ENCODE measurements at regions not wholly inside any gene's neighbourhood (a gene's known extent, or its start where the extent isn't known, plus 50 kb on each side); places are given as distances from the start of the nearest gene placed in this dataset.
"Not testable (repeated sequence)": the region's sequence is repeated elsewhere in the genome, so short reads cannot be mapped to it uniquely, and the experiment has no call there.

- H3K36me3 Mint-ChIP-seq (ENCODE audit: insufficient read depth, unreplicated experiment); DNase-seq; H3K9me3 Mint-ChIP-seq (ENCODE audit: low read depth, unreplicated experiment); H3K4me1 Mint-ChIP-seq (ENCODE audit: low read depth, unreplicated experiment); H3K4me3 Mint-ChIP-seq (ENCODE audit: low read depth, unreplicated experiment); BruUV-seq (replicated peaks); CTCF ChIA-PET; H3K27ac Mint-ChIP-seq (ENCODE audit: unreplicated experiment); H3K27me3 Mint-ChIP-seq (ENCODE audit: unreplicated experiment); intact Hi-C loops (cut with micrococcal nuclease; ENCODE audit: unreplicated experiment): not testable (repeated sequence)
Observed at GRCh38 chr22:11017108-11017507, 4510.9 kb upstream of the OR11H1 start.

GRCh38 chr22:11020522-11020921, 4507.5 kb upstream of the OR11H1 start:
- H3K4me1 Mint-ChIP-seq (ENCODE audit: low read depth, unreplicated experiment); H3K27me3 Mint-ChIP-seq (ENCODE audit: unreplicated experiment); intact Hi-C loops (cut with micrococcal nuclease; ENCODE audit: unreplicated experiment); H3K4me3 Mint-ChIP-seq (ENCODE audit: low read depth, unreplicated experiment); H3K9me3 Mint-ChIP-seq (ENCODE audit: low read depth, unreplicated experiment); H3K36me3 Mint-ChIP-seq (ENCODE audit: insufficient read depth, unreplicated experiment); DNase-seq; CTCF ChIA-PET; H3K27ac Mint-ChIP-seq (ENCODE audit: unreplicated experiment); BruUV-seq (replicated peaks): not testable (repeated sequence)

GRCh38 chr22:11026541-11026940, 4501.5 kb upstream of the OR11H1 start:
- H3K36me3 Mint-ChIP-seq (ENCODE audit: insufficient read depth, unreplicated experiment); BruUV-seq (replicated peaks); DNase-seq; H3K27me3 Mint-ChIP-seq (ENCODE audit: unreplicated experiment); intact Hi-C loops (cut with micrococcal nuclease; ENCODE audit: unreplicated experiment); H3K27ac Mint-ChIP-seq (ENCODE audit: unreplicated experiment); H3K4me3 Mint-ChIP-seq (ENCODE audit: low read depth, unreplicated experiment); H3K4me1 Mint-ChIP-seq (ENCODE audit: low read depth, unreplicated experiment); CTCF ChIA-PET: not testable (repeated sequence)
- H3K9me3 Mint-ChIP-seq (ENCODE audit: low read depth, unreplicated experiment), result peaks cover 15% of the 10 kb centered on the region

GRCh38 chr22:11027064-11027463, 4500.9 kb upstream of the OR11H1 start:
- CTCF ChIA-PET; BruUV-seq (replicated peaks); intact Hi-C loops (cut with micrococcal nuclease; ENCODE audit: unreplicated experiment); H3K36me3 Mint-ChIP-seq (ENCODE audit: insufficient read depth, unreplicated experiment); DNase-seq; H3K4me1 Mint-ChIP-seq (ENCODE audit: low read depth, unreplicated experiment); H3K4me3 Mint-ChIP-seq (ENCODE audit: low read depth, unreplicated experiment); H3K27me3 Mint-ChIP-seq (ENCODE audit: unreplicated experiment); H3K27ac Mint-ChIP-seq (ENCODE audit: unreplicated experiment): not testable (repeated sequence)
- H3K9me3 Mint-ChIP-seq (ENCODE audit: low read depth, unreplicated experiment), result peaks cover 18% of the 10 kb centered on the region

GRCh38 chr22:11027532-11027931, 4500.5 kb upstream of the OR11H1 start:
- intact Hi-C loops (cut with micrococcal nuclease; ENCODE audit: unreplicated experiment); BruUV-seq (replicated peaks); H3K4me3 Mint-ChIP-seq (ENCODE audit: low read depth, unreplicated experiment); CTCF ChIA-PET; H3K27ac Mint-ChIP-seq (ENCODE audit: unreplicated experiment); H3K27me3 Mint-ChIP-seq (ENCODE audit: unreplicated experiment); H3K4me1 Mint-ChIP-seq (ENCODE audit: low read depth, unreplicated experiment); H3K36me3 Mint-ChIP-seq (ENCODE audit: insufficient read depth, unreplicated experiment); DNase-seq: not testable (repeated sequence)
- peaks cover 19% of the 10 kb centered on the region for H3K9me3 Mint-ChIP-seq (ENCODE audit: low read depth, unreplicated experiment)

GRCh38 chr22:11028180-11028579, 4499.8 kb upstream of the OR11H1 start:
- intact Hi-C loops (cut with micrococcal nuclease; ENCODE audit: unreplicated experiment); H3K27ac Mint-ChIP-seq (ENCODE audit: unreplicated experiment); H3K4me3 Mint-ChIP-seq (ENCODE audit: low read depth, unreplicated experiment); H3K36me3 Mint-ChIP-seq (ENCODE audit: insufficient read depth, unreplicated experiment); BruUV-seq (replicated peaks); H3K27me3 Mint-ChIP-seq (ENCODE audit: unreplicated experiment); CTCF ChIA-PET; DNase-seq; H3K4me1 Mint-ChIP-seq (ENCODE audit: low read depth, unreplicated experiment): not testable (repeated sequence)
- H3K9me3 Mint-ChIP-seq (ENCODE audit: low read depth, unreplicated experiment), result peaks cover 15% of the 10 kb centered on the region

- H3K4me1 Mint-ChIP-seq (ENCODE audit: low read depth, unreplicated experiment); BruUV-seq (replicated peaks); H3K4me3 Mint-ChIP-seq (ENCODE audit: low read depth, unreplicated experiment); CTCF ChIA-PET; H3K36me3 Mint-ChIP-seq (ENCODE audit: insufficient read depth, unreplicated experiment); H3K27ac Mint-ChIP-seq (ENCODE audit: unreplicated experiment); DNase-seq; H3K27me3 Mint-ChIP-seq (ENCODE audit: unreplicated experiment); intact Hi-C loops (cut with micrococcal nuclease; ENCODE audit: unreplicated experiment): not testable (repeated sequence)
- H3K9me3 Mint-ChIP-seq (ENCODE audit: low read depth, unreplicated experiment), result peaks cover 15% of the 10 kb centered on the region
Observed at GRCh38 chr22:11029534-11029933, 4498.5 kb upstream of the OR11H1 start.

GRCh38 chr22:11029967-11030366, 4498.0 kb upstream of the OR11H1 start:
- BruUV-seq (replicated peaks); intact Hi-C loops (cut with micrococcal nuclease; ENCODE audit: unreplicated experiment): not testable (repeated sequence)

GRCh38 chr22:11030571-11031410, 4497.2 kb upstream of the OR11H1 start:
- peaks cover 24% of the 10 kb centered on the region for H3K9me3 Mint-ChIP-seq (ENCODE audit: low read depth, unreplicated experiment)
- CTCF ChIA-PET; BruUV-seq (replicated peaks); H3K36me3 Mint-ChIP-seq (ENCODE audit: insufficient read depth, unreplicated experiment); DNase-seq; H3K4me1 Mint-ChIP-seq (ENCODE audit: low read depth, unreplicated experiment); H3K27ac Mint-ChIP-seq (ENCODE audit: unreplicated experiment); H3K27me3 Mint-ChIP-seq (ENCODE audit: unreplicated experiment); H3K4me3 Mint-ChIP-seq (ENCODE audit: low read depth, unreplicated experiment); intact Hi-C loops (cut with micrococcal nuclease; ENCODE audit: unreplicated experiment): not testable (repeated sequence)

More at GRCh38 chr22:11029967-11030366, 4498.0 kb upstream of the OR11H1 start:
- H3K27ac Mint-ChIP-seq (ENCODE audit: unreplicated experiment); CTCF ChIA-PET; DNase-seq; H3K4me3 Mint-ChIP-seq (ENCODE audit: low read depth, unreplicated experiment); H3K4me1 Mint-ChIP-seq (ENCODE audit: low read depth, unreplicated experiment); H3K27me3 Mint-ChIP-seq (ENCODE audit: unreplicated experiment); H3K36me3 Mint-ChIP-seq (ENCODE audit: insufficient read depth, unreplicated experiment): not testable (repeated sequence)
- H3K9me3 Mint-ChIP-seq (ENCODE audit: low read depth, unreplicated experiment), result peaks cover 19% of the 10 kb centered on the region

- H3K36me3 Mint-ChIP-seq (ENCODE audit: insufficient read depth, unreplicated experiment); CTCF ChIA-PET; DNase-seq; H3K4me3 Mint-ChIP-seq (ENCODE audit: low read depth, unreplicated experiment); intact Hi-C loops (cut with micrococcal nuclease; ENCODE audit: unreplicated experiment); BruUV-seq (replicated peaks); H3K4me1 Mint-ChIP-seq (ENCODE audit: low read depth, unreplicated experiment); H3K27me3 Mint-ChIP-seq (ENCODE audit: unreplicated experiment); H3K27ac Mint-ChIP-seq (ENCODE audit: unreplicated experiment): not testable (repeated sequence)
- H3K9me3 Mint-ChIP-seq (ENCODE audit: low read depth, unreplicated experiment), result peaks cover 22% of the 10 kb centered on the region
Observed at GRCh38 chr22:11032115-11032514, 4495.9 kb upstream of the OR11H1 start.

All from Calu3 (cell line).